ENCODE measurements at regions not wholly inside any gene's neighbourhood (a gene's known extent, or its start where the extent isn't known, plus 50 kb on each side); places are given as distances from the start of the nearest gene placed in this dataset.

DNA sequence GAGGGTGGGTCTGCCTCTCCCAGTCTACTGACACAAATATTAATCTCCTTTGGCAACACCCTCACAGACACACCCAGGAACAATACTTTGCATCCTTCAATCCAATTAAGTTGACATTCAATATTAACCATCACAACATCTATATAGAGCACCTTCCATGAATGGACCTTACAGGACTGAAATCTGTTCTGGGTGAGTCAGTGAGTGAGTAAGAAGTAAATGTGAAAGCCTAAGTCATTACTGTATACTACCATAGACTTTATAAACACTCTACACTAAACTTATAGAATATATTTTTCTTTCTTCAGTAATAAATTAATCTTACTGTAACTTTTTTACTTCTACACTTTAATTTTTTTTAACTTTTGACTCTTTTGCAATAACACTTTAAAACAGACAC lies 993.8 kb upstream of the MAP3K7 start:
- in situ Hi-C loops (cut with MboI; ENCODE audit: low pct_unique_long_range_greater_than_20kb, low sequenced_read_pairs, unreplicated experiment): no loop called here
- TF ChIP-seq, protein P1, sequence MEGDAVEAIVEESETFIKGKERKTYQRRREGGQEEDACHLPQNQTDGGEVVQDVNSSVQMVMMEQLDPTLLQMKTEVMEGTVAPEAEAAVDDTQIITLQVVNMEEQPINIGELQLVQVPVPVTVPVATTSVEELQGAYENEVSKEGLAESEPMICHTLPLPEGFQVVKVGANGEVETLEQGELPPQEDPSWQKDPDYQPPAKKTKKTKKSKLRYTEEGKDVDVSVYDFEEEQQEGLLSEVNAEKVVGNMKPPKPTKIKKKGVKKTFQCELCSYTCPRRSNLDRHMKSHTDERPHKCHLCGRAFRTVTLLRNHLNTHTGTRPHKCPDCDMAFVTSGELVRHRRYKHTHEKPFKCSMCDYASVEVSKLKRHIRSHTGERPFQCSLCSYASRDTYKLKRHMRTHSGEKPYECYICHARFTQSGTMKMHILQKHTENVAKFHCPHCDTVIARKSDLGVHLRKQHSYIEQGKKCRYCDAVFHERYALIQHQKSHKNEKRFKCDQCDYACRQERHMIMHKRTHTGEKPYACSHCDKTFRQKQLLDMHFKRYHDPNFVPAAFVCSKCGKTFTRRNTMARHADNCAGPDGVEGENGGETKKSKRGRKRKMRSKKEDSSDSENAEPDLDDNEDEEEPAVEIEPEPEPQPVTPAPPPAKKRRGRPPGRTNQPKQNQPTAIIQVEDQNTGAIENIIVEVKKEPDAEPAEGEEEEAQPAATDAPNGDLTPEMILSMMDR (IDR thresholded peaks at IDR 0.05; ENCODE audit: extremely low read depth, insufficient read depth, missing control alignments): no peak
- DNase-seq (ENCODE audit: low spot score): no peak

DNA sequence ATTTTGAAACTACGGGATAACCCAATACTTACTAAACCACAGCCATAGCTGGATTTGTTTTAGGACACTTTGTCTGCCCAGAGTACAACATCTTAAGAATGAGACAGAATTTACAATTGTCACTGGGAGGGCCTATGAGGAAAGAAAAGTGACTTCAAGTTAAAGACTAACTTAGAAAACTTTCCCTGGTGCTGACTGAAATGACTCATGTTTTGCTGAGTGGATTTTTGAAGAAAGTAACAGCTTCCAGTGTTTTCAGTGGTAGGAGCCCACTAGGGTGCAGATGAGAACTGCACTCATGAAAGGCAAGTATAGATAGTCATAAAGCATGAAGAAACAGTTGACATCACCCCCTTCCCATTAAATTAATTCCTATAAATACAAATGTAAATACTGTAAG lies 988.2 kb upstream of the MAP3K7 start:
- peak; percentile 2 for DNase-seq (ENCODE audit: low spot score)
- TF ChIP-seq, protein P1 (IDR thresholded peaks at IDR 0.05; ENCODE audit: extremely low read depth, insufficient read depth, missing control alignments): no peak
- in situ Hi-C loops (cut with MboI; ENCODE audit: low pct_unique_long_range_greater_than_20kb, low sequenced_read_pairs, unreplicated experiment): no loop called here

DNA sequence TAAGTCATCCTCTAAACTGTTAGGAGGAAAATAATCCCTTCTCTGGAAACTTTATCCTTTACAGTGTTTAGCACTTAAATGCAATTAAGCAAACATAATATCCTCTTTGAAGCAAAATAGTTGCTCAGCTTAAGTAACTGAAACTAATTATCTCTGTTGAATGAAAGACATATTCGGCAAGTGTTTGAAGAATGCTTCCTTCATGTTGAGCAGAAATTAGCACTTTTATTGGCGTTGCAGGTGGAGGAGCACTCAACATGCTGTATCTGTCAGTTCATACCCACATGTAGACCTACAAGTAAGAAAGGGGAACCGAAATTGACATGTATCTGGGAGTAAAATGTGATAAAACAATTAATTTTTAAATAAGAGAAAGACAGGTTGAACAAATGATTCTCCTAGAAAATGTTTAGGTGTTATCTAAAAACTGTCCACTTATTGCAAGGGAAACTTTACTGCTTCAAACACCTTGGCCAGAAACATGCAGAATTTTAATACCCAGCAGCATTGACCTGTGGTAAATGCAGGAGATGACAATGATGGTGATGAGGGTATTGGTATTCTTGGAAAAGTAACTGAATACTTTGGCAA lies 987.0 kb upstream of the MAP3K7 start:
- DNase-seq (ENCODE audit: low spot score): no peak
- TF ChIP-seq, protein P1 (IDR thresholded peaks at IDR 0.05; ENCODE audit: extremely low read depth, insufficient read depth, missing control alignments): no peak

DNA sequence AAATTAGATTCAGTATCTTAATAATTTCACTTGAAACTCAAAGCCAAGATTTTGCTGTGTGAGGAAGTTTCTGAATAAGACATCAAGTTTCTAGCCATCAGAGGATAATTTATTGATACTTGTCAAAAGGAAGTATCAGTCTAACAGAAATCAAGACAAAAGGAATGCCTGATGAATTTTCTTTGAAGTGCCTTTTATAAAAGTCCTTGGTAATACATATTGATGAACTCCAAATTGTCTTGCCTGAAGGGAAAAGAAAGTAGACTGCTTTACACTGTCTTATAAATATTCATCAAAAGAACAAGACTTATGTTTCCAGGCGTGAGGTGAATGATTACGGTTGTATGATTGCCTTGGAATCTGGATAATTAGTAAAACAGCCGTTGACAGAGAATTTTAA lies 986.0 kb upstream of the MAP3K7 start:
- DNase-seq (ENCODE audit: low spot score): no peak
- in situ Hi-C loops (cut with MboI; ENCODE audit: low pct_unique_long_range_greater_than_20kb, low sequenced_read_pairs, unreplicated experiment): no loop called here
- TF ChIP-seq, protein P1 (IDR thresholded peaks at IDR 0.05; ENCODE audit: extremely low read depth, insufficient read depth, missing control alignments): no peak

More for the DNA sequence above, 987.0 kb upstream of the MAP3K7 start:
- in situ Hi-C loops (cut with MboI; ENCODE audit: low pct_unique_long_range_greater_than_20kb, low sequenced_read_pairs, unreplicated experiment): no loop called here

DNA sequence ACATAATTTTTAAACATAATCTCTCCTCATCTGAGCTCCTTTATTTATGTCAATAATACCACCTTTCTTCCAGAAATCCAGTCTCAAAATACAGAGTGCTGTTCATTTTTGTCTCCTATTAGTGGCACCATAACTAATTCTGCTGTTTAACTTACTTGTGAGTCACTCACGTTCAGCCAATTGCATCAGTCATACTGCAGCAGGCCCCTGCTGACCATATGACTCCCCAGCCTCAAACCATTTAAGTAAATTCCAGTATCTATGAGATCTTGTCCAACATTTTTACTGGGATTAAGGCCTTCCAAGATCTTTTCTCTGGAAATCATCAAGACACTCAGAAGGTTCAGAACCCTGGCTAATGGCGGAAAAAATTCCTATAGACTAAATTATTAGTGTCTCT lies 982.2 kb upstream of the MAP3K7 start:
- TF ChIP-seq, protein P1 (IDR thresholded peaks at IDR 0.05; ENCODE audit: extremely low read depth, insufficient read depth, missing control alignments): no peak
- in situ Hi-C loops (cut with MboI; ENCODE audit: low pct_unique_long_range_greater_than_20kb, low sequenced_read_pairs, unreplicated experiment): no loop called here
- DNase-seq (ENCODE audit: low spot score): no peak

DNA sequence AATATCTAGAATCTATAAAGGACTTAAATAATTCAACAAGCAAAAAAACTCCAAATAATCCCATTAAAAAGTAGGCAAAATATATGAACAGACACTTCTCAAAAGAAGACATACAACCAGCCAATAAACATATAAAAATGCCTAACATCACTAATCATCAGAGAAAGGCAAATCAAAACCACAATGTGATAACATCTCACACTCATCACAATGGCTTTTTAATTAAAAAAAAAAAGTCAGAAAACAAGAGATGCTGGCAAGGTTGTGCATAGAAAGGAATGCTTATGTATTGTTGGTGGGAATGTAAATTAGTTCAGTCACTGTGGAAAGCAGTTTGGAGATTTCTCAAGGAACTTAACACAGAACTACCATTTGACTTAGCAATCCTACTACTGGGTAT lies 979.6 kb upstream of the MAP3K7 start:
- in situ Hi-C loops (cut with MboI; ENCODE audit: low pct_unique_long_range_greater_than_20kb, low sequenced_read_pairs, unreplicated experiment): no loop called here
- TF ChIP-seq, protein P1 (IDR thresholded peaks at IDR 0.05; ENCODE audit: extremely low read depth, insufficient read depth, missing control alignments): no peak

More for the DNA sequence above, 979.6 kb upstream of the MAP3K7 start:
- no peak for DNase-seq (ENCODE audit: low spot score)

All from GM13977 (cell line).